Eye (tissue), 1 donor: ENCODE measurements at regions not wholly inside any gene's neighbourhood (a gene's known extent, or its start where the extent isn't known, plus 50 kb on each side); places are given as distances from the start of the nearest gene placed in this dataset.
"Not testable (repeated sequence)": the region's sequence is repeated elsewhere in the genome, so short reads cannot be mapped to it uniquely, and the experiment has no call there.

Source experiments
- DNase-seq: peaks from one replicate; pipeline ENCODE4 v3.0.0-alpha.2; 2015

DNA sequence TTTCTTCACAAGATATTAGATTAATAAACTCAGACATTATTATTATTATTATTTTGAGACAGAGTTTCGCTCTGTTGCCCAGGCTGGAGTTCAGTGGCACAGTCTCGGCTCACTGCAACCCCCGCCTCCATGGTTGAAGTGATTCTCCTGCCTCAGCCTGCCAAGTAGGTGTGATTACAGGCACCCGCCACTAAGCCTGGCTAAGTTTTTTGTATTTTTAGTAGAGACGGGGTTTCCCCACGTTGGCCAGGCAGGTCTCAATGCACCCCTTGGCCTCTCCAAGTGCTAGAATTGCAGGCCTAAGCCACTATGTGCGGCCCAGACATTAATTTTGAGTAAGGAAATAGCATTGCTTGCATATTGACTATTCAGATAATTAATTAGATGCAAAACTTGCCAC is 554.9 kb upstream of the LRFN5 start:
- no peak for DNase-seq

DNA sequence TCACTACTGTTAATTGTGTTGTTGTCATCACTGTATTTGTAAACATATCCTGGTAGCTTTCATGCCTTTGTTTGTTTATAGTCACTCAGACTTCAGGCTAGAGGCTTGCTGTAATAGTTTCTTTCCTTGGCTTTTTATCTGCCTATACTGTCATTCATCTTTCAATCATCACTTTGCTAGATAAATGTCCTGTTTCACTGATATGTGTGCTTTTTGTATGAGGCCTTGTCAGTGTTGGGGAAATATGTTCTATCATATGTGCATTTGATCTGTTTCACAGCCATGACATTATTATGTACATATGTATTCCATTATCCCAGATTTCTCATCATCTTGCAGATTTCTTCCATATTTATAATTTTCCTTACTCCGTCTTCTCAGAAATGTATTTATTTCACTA is 558.9 kb upstream of the LRFN5 start:
- DNase-seq = no peak

DNA sequence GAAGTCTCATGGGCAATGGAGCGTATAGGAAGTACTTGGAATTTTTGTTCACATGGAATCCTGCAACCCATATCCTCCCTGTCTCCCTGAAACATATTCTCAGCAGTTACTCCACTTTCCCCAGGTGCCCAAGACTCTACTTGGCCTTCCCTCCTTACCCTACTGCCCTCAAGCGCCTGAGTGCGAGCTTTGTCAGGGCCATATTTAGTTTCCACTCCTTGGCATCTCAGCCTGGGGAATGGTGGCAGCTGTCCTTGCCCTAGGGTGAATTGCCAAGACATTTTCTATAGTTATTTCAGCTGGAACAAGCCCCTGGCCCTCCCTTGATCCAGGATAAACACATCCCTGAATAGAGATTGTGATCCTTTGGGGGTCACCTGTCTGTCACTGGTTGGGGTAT is 569.3 kb upstream of the LRFN5 start:
- DNase-seq = no peak

DNA sequence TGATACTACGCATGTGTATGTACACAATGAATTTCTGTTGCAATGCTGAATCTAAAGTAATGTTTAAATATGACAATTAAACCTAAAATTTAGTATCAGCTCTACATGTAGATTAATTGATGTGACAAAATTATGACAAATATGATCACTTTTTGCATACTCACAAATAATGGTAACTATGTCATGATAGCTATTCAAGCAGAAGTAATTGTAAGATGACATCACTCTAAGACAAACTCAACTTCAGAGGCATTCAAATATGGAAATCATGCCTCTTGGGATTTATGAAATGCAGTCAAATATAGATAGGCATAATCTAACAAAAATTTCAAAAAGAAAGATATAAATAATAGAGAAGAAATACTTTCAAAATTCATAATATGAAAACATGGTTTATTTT is 571.7 kb upstream of the LRFN5 start:
- DNase-seq = no peak

DNA sequence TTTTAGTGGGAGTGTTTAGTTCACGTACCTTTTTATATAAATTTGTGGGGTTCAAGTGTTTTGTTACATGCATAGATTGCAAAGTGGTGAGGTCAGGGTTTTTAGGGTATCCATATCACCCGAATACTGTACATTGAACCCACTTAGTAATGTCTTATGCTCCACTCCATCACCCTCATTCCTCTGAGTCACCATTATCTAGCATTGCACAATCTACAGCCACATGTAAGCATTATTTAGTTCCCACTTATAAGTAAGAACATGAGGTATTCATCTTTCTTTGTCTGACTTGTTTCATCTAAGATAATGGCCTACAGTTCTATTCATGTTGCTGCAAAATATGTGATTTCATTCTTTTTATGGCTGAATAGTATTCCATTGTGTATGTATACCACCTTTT is 583.7 kb upstream of the LRFN5 start:
- no peak for DNase-seq

DNA sequence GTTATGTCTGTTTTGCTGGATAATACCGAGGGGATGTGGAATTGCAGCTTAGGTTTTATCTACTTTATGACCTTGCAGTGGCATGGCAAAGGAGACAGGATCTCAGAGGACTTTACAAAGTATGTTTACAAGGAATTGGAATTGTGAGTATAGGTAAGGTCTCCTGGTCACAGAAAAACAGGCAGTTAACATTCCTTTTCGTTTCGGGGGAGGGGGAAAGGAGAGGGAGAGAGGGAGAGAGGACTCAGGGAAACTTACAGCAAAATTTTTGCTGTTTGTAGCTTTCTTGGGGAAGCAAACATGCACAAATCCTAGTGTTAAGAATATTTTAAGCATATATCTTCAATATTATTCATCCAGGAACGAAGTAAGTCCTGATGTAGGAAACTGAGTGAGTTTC is 590.5 kb upstream of the LRFN5 start:
- no peak for DNase-seq

DNA sequence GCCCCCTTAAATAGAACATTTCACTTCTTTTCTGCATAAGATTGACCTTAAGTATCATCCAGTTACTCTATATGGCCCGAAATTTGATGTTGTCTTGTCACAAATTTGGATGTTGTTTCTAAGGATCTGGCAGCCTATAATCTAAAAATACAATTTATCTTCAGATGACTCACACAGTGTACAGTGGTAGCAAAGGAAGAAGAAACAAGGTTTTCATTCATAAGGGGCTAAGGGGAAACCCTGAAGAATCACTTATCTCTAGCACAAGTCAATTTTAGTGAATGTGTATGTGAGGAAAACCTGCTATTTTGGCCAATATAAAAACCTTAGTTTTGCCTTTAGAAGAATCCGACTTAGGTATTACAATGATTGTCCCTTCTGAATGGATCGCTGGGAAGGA is 606.3 kb upstream of the LRFN5 start:
- DNase-seq = no peak

DNA sequence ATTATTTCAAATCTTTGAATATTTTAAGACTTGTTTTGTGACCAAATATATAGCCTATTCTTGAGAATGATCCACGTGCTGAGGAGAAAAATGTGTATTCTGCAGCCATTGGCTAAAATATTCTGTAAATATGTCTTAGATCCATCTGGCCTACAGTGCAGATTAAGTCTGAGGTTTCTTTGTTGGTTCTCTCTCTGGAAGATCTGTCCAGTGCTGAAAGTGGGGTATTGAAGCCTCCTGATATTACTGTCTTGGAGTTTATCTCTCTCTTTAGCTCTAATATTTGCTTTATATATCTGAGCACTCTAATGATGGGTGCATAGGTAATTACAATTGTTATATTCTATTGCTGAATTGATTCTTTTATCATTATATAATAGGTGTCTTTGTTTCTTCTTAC is 617.4 kb upstream of the LRFN5 start:
- DNase-seq = no peak

DNA sequence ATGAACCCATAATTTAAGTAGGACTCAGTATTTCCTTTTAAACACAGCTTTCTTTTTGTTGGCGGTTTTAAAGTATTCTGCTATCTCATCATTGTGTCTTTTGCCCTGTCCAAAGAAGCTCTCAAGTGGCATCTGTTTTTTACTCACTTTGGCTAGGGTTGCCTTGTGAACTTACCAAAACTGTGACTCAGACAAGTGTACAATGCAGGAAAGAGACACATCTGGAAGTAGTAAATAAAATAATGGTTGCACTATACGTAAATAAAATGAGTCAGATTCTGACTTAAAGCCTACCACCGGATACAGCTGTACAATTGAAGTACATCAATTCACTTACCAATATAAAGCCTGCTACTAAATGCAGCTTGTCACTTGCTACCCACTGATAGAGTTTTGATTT is 619.2 kb upstream of the LRFN5 start:
- no peak for DNase-seq

DNA sequence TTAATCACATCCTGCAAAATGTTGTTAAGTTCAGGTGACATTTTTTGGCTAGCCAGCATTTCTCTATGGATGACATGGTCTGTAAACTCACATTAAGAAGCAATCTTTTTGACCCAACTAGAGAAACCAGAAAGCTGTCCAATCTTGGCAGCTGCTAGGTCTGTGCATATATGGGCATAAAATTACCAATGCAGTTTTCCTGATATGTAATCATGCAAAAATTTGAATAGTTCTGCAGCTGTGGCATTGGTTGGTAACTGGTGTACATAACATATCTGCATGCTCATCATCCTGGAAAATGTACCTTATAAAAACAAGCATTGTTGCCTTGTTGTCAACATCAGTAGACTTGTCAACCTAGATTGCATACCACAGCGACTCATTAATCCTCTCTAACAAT is 620.0 kb upstream of the LRFN5 start:
- DNase-seq = no peak

DNA sequence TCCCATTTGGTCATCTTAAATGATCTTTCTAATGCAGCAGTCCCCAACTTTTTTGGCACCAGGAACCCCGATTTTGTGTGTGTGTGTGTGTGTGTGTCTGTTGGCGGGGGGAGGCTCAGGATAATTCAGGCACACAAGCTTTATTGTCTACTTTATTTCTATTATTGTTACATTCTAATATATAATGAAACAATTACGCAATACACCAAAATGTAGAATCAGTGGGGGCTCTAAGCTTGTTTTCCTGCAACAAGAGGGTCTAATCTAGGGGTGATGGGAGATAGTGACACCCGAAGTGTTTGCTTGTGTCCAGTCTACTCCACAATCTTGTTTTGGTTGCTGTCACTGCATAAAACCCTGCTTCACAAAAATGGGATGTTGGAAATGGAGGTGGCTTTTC is 621.1 kb upstream of the LRFN5 start:
- no peak for DNase-seq

DNA sequence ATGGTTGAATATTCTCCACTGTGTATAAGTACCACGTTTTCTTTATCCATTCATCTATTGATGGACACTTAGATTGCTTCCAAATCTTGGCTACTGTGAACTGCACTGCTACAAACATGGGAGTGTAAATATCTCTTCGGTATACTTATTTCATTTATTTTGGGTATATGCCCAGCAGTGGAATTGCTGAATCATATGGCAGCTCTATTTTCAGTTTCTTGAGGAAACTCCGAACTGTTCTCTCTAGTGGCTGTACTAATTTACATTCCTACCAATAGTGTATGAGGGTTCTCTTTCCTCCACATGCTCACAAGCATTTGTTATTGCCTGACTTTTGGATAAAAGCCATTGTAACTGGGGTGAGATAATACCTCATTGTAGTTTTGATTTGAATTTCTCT is 623.1 kb upstream of the LRFN5 start:
- DNase-seq = no peak

DNA sequence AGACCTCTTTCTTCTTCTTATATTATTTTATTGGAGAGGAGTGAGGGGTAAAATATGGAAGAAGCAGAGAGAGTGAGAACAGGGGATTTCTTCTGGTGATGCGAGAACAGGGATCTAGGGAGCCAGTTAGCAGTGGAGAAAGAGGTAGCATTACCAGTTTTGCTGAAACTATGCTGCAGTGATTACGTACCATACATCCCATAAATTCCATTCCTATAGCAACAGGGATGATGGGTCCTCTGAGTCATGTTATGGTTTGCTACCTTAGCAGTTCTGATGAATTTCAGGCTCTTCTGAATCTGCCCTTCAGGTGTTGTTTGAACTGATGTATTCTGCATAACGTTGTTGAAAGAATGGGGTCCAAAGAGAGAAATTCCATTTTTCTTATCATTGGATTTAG is 625.4 kb upstream of the LRFN5 start:
- no peak for DNase-seq

DNA sequence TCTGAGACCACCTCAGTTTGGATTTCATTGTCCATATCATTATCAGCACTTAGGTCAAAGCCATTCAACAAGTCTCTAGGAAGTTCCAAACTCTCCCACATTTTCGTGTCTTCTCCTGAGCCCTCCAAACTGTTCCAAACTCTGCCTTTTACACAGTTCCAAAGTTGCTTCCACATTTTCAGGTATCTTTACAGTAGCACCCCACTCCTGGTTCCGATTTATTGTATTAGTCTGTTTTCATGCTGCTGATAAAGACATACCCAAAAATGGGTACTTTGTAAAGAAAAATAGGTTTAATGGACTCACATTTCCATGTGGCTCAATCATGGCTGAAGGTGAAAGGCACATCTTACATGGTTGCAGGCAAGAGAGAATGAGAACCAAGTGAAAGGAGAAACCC is 646.4 kb upstream of the LRFN5 start:
- DNase-seq = not testable (repeated sequence)

DNA sequence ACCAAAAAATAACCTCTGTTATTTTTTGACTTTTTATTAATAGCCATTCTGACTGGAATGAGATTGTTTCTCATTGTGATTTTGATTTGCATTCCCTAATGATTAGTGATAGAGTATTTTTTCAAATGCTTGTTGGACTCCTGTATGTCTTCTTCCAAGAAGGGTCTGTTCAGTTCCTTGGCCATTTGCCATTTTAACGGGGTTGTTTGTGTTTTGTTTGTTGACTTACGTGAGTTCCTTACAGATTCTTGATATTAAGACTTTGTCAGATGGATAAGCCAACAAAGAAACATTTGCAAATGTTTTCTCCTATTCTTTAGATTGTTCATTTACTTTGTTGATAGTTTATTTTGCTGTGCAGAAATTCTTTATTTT is 651.6 kb upstream of the LRFN5 start:
- no peak for DNase-seq

DNA sequence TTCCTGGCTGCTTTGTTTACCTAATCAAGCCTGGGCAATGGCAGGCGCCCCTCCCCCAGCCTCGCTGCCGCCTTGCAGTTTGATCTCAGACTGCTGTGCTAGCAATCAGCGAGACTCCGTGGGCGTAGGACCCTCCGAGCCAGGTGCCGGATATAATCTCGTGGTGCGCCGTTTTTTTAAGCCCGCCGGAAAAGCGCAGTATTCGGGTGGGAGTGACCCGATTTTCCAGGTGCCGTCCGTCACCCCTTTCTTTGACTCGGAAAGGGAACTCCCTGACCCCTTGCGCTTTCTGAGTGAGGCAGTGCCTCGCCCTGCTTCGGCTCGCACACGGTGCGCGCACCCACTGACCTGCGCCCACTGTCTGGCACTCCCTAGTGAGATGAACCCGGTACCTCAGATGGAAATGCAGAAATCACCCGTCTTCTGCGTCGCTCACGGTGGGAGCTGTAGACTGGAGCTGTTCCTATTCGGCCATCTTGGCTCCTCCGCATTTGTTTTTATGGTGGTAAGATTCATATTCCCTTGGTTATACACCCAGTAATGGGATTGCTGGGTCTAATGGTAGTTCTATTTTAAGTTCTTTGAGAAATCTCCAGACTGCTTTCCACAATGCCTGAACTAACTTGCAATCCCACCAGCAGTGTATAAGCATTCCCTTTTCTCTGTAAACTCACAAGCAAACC is 652.1 kb upstream of the LRFN5 start:
- not testable (repeated sequence) for DNase-seq

DNA sequence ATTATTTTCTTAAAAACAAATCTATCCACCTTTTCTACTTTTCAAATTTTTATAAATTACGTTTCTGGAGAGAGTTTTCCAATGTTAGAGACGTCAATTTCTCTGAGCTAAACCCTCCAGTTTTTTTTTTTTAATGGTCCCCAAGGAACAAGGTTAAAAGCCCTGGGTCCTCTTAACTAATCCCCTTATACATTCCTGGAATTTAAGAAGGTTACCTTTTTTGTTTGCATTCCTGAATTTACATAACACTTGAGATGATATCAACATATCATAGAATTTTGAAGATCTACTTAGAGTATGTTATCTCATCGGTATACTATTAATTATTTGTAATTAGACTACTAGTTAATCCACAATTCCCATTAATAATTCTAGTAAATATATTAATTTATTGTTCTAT is 662.2 kb upstream of the LRFN5 start:
- DNase-seq = no peak

DNA sequence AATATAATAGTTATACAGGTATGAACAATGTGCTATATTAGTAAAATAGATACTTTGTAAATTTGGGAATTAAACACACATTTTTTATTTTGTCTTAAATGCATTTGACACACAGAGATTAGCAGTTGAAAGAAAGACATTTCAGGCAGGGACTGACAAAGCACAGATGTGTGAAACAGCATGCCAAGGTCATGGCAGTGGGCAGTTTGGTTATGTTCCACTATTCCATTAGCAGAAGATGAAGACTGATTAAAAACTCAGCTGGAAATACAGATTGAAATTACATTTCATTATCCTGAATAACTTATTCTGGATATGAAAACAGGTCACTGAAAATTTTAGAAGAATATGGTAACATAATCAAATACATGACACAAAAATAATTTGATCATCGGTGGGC is 669.8 kb upstream of the LRFN5 start:
- DNase-seq = no peak

DNA sequence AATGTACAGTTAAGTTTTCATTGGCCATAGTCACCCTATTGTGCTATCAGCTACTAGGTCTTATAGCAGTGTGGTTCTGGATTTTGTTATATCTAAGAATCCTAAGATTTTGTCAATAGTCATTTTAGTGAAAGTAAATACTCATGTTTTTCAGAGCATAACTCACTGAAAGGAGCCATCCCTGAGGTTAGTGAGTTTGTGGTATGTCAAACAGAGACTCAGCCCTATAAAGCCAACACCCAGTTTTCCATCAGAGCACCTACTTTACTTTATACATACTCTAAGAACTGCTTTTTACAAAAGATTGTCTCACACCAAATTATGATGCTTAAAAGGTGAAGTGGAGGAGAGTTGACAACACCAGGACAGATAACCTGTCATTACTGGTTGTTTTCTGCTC is 686.3 kb upstream of the LRFN5 start:
- DNase-seq = no peak

DNA sequence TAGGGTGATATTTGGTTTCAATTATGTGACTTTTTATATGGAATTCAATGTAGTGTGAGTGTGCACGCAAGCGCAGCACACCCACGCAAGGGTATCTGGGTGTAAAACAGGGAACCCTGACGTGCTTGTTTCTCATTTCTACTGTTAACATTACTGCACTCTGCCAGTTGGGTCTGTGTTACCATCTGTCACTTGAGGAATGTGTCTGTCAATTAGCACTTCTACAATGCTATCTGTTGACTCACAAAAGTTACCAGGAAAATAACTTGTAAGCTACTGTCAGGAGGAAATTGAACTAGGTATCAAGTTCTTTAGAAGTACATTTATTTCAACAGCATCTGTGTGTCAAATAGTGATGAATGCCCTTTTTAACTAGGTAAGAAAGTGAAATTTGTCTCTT is 695.5 kb upstream of the LRFN5 start:
- DNase-seq = no peak

DNA sequence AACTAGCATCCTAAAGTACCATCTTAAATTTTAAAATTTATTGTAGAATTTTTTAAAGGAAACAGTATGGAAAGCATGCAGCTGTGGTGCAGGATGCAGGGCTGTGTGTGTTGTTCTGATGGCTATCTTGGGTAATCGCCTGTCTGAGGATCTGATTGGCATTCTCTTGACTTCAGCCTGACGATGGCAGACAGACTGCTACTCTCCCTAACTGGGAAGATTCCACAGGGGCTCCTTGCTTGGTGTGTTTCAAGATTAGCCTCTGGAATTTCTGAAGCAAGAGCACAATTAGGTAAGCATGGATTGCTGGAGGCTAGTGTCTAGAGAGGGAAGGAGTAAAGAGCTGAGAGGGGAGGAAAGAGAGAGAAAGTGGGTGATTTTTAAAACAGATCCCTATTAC is 696.8 kb upstream of the LRFN5 start:
- peak; percentile 19 for DNase-seq

DNA sequence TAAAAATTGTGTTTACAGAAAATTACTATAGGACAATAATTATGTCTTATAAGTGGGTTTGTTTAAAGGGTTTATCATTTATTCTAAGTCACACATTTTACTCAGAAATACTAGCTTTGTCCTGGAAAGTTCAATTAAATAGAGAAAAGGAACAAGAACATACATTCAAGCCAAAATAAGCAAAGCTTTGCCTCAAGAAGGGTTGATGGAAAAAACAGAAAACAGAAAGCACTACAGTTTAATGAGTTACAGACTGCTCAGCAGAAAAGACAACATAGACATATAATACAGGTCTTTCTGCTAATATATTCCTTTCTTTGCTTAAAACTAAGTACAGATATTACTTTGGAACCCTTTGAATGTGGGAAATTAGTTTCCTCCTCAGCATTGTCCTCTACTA is 703.0 kb upstream of the LRFN5 start:
- DNase-seq = no peak

DNA sequence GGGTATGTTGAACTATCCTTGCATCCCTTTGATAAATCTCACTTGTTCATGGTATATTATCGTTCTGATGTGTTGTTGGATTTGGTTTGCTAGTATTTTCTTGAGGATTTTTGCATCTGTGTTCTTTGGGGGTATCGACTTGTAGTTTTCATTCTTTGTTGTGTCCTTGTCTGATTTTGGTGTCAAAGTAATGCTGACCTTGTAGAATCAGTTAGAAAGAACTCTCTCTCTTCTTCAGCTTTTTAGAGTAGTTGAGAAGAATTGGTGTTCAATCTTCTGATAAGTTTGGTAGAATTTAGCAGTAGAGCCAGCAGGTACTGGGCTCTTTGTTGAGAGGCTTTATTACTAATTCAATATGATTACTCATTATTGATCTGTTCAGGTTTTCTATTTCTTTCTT is 707.2 kb upstream of the LRFN5 start:
- DNase-seq = no peak

DNA sequence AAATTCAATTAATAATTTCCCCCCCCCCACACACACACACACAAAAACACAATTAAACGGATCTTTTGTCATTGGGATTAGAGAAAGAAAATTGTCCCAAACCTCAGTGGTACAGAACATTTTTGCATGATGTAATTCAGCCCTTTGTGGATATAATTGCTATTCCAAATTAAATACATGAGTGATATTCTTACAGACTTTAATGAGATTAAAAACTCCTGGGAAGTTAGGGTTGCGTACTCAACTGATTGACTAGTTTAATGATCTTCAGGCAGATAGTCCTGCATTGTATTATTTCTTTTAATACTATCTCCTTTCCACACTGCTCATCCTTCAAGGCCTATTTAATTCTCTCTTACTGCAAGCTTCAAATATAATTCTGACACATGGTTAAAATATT is 711.8 kb upstream of the LRFN5 start:
- DNase-seq = no peak

DNA sequence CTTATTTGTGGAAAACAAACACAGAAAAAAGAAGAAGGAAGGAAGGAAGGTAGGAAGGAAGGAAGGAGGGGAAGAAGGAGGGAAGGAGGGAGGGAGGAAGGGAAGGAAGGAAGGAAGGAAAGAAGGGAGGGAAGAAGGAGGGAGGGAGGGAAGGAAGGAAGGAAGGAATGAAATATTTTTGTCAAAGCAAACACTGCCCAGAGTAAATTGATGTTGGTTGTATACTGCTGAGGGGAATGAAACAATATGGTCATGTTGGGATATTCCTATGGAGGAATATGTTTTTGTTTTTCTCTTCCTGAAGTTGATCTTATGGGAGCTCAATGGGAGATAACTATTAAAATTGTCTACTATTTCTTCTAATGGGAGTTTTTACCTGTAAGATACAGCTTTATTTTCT is 717.5 kb upstream of the LRFN5 start:
- no peak for DNase-seq

DNA sequence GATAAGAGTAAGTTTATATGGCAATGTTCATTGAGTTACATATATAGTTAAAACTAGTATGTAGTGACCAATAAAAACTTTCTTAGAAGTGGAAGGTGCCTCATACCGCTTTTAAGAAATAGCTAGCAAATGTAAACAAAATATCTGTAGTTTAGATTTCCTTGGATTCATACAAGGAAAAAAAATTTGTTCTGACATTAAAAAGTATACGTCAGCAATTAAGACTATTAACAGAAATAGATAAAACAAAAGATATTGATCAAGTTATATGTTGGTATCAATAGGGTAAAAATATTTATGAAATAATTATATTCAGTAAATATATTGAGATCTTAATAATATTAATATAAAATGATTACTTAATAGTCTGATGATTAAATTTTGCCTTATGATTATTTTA is 718.8 kb upstream of the LRFN5 start:
- no peak for DNase-seq
